ENCODE measurements at regions not wholly inside any gene's neighbourhood (a gene's known extent, or its start where the extent isn't known, plus 50 kb on each side); places are given as distances from the start of the nearest gene placed in this dataset.

GRCh38 chr20:60378620-60379019 lies 420.4 kb downstream of the CDH26 start:
- ATAC-seq (no peak), DNase-seq (ENCODE audit: low read depth, low spot score) (no peak)
- H3K4me3 ChIP-seq (ENCODE audit: low read depth in 2 of 2, low read length in 2 of 2): no peak overlapping the region
- BruUV-seq (replicated peaks): no TSS peak
- 0 out of 2 replicates have a peak, but pooled peaks cover 3% of the 10 kb centered on the region for H3K9me3 ChIP-seq (ENCODE audit: control insufficient read depth, insufficient read depth, low read depth, low read length)
- intact Hi-C loops (cut with micrococcal nuclease; ENCODE audit: unreplicated experiment): no loop called here
- CTCF ChIA-PET: no interaction called here
- H3K36me3 ChIP-seq (ENCODE audit: control insufficient read depth, insufficient read depth, low read length): no peaks in the 10 kb centered on the region
- H3K27ac ChIP-seq (ENCODE audit: low read length): no peak overlapping the region
- in situ Hi-C loops (cut with HindIII; ENCODE audit: low pct_unique_long_range_greater_than_20kb, low sequenced_read_pairs): no loop called here
- H3K4me1 ChIP-seq (ENCODE audit: control insufficient read depth, insufficient read depth, low read length): no peaks in the 10 kb centered on the region
- POLR2A ChIA-PET: no interaction called here
- no peaks in the 10 kb centered on the region for H3K27me3 ChIP-seq (ENCODE audit: control insufficient read depth, insufficient read depth, low read length)
- TF ChIP-seq POLR2AphosphoS5 (IDR thresholded peaks at IDR 0.05; ENCODE audit: low read depth, low read length): no peak
- TF ChIP-seq, protein P1, sequence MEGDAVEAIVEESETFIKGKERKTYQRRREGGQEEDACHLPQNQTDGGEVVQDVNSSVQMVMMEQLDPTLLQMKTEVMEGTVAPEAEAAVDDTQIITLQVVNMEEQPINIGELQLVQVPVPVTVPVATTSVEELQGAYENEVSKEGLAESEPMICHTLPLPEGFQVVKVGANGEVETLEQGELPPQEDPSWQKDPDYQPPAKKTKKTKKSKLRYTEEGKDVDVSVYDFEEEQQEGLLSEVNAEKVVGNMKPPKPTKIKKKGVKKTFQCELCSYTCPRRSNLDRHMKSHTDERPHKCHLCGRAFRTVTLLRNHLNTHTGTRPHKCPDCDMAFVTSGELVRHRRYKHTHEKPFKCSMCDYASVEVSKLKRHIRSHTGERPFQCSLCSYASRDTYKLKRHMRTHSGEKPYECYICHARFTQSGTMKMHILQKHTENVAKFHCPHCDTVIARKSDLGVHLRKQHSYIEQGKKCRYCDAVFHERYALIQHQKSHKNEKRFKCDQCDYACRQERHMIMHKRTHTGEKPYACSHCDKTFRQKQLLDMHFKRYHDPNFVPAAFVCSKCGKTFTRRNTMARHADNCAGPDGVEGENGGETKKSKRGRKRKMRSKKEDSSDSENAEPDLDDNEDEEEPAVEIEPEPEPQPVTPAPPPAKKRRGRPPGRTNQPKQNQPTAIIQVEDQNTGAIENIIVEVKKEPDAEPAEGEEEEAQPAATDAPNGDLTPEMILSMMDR (IDR thresholded peaks at IDR 0.05): no peak
- TF ChIP-seq, protein P2, sequence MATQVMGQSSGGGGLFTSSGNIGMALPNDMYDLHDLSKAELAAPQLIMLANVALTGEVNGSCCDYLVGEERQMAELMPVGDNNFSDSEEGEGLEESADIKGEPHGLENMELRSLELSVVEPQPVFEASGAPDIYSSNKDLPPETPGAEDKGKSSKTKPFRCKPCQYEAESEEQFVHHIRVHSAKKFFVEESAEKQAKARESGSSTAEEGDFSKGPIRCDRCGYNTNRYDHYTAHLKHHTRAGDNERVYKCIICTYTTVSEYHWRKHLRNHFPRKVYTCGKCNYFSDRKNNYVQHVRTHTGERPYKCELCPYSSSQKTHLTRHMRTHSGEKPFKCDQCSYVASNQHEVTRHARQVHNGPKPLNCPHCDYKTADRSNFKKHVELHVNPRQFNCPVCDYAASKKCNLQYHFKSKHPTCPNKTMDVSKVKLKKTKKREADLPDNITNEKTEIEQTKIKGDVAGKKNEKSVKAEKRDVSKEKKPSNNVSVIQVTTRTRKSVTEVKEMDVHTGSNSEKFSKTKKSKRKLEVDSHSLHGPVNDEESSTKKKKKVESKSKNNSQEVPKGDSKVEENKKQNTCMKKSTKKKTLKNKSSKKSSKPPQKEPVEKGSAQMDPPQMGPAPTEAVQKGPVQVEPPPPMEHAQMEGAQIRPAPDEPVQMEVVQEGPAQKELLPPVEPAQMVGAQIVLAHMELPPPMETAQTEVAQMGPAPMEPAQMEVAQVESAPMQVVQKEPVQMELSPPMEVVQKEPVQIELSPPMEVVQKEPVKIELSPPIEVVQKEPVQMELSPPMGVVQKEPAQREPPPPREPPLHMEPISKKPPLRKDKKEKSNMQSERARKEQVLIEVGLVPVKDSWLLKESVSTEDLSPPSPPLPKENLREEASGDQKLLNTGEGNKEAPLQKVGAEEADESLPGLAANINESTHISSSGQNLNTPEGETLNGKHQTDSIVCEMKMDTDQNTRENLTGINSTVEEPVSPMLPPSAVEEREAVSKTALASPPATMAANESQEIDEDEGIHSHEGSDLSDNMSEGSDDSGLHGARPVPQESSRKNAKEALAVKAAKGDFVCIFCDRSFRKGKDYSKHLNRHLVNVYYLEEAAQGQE (IDR thresholded peaks at IDR 0.05; ENCODE audit: insufficient read depth in 1 of 2, low read depth in 2 of 2, low read length in 1 of 2): no peak
- TF ChIP-seq TCF7L2 (IDR thresholded peaks at IDR 0.05; ENCODE audit: low read depth, low read length): no peak
- TF ChIP-seq SIN3A (IDR thresholded peaks at IDR 0.05; ENCODE audit: borderline replicate concordance, insufficient read depth, low read depth, low read length): no peak

DNA sequence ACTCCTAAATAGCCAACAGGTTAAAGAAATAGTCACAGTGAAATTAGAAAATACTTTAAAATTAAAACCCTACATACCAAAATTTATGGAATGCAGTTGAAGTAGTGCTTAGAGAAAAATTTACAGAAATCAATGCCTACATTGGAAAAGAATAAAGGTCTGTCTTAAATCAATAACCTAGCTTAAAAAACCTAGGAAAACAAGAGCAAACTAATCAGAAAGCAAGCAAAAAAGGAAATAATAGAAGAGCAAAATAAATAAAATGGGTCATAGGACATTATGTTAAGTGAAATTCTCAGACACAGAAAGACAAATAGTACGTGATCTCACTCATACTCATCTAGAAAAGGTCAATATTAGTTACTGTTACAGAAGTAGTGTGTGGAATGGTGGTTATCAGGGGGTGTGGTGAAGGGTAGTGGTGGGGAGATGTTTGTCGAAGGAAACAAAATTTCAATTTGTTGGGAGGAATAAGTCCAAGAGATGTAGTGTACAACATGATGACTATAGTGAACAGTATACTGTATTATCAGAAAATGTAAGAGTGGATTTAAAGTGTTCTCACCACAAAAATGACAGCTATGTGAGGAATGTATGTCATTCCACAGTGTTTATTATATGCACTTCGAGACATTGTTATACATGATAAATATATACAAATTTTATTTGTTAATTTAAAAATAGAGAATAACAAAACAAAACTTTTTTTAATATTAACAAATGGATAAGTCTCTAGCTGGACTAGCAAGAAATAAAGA lies 423.6 kb downstream of the CDH26 start:
- BruUV-seq (replicated peaks): no TSS peak
- H3K27me3 ChIP-seq (ENCODE audit: control insufficient read depth, insufficient read depth, low read length): no peaks in the 10 kb centered on the region

More for the DNA sequence above, 423.6 kb downstream of the CDH26 start:
- no peak for DNase-seq (ENCODE audit: low read depth, low spot score)
- ChIA-PET CTCF (no interaction called here), POLR2A (no interaction called here)
- Histone ChIP-seq H3K36me3 (ENCODE audit: control insufficient read depth, insufficient read depth, low read length) (no peaks in the 10 kb centered on the region), H3K4me3 (ENCODE audit: low read depth in 2 of 2, low read length in 2 of 2) (no peak overlapping the region), H3K27ac (ENCODE audit: low read length) (no peak overlapping the region), H3K9me3 (ENCODE audit: control insufficient read depth, insufficient read depth, low read depth, low read length) (0 out of 2 replicates have a peak, but pooled peaks cover 3% of the 10 kb centered on the region), H3K4me1 (ENCODE audit: control insufficient read depth, insufficient read depth, low read length) (no peaks in the 10 kb centered on the region)
- TF ChIP-seq SIN3A (IDR thresholded peaks at IDR 0.05; ENCODE audit: borderline replicate concordance, insufficient read depth, low read depth, low read length): no peak
- TF ChIP-seq POLR2AphosphoS5 (IDR thresholded peaks at IDR 0.05; ENCODE audit: low read depth, low read length): no peak
- TF ChIP-seq TCF7L2 (IDR thresholded peaks at IDR 0.05; ENCODE audit: low read depth, low read length): no peak
- TF ChIP-seq, protein P1 (IDR thresholded peaks at IDR 0.05): no peak
- TF ChIP-seq, protein P2 (IDR thresholded peaks at IDR 0.05; ENCODE audit: insufficient read depth in 1 of 2, low read depth in 2 of 2, low read length in 1 of 2): no peak
- no peak for ATAC-seq
- intact Hi-C loops (cut with micrococcal nuclease; ENCODE audit: unreplicated experiment) (no loop called here), in situ Hi-C loops (cut with HindIII; ENCODE audit: low pct_unique_long_range_greater_than_20kb, low sequenced_read_pairs) (no loop called here)

Data from Panc1 (cell line).